ENCODE measurements at regions not wholly inside any gene's neighbourhood (a gene's known extent, or its start where the extent isn't known, plus 50 kb on each side); places are given as distances from the start of the nearest gene placed in this dataset.

DNA sequence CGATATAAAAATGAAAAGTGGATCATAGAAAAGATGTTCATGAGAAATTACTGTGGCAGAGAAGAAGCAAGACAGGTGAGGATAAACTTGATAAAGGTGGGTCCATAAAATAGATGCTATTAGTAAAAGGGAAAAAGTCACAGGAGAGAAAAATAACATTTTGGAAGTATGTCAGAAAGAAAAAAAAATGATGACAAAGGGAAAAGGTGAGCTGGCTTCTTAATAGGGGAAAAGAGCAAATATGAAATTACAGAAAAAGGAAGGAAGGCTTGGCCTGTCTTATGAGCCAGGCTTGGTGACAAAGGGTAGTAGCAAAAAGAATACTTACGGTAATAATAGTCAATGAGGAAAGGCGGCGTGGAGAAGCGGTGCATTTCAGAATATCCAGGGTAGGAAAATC lies 386.1 kb downstream of the RWDD3 start:
- Histone ChIP-seq H3K4me3 (no peak overlapping the region), H3K9me3 (no peaks in the 10 kb centered on the region), H3K4me1 (no peaks in the 10 kb centered on the region), H3K27me3 (no peaks in the 10 kb centered on the region), H3K27ac (no peak overlapping the region), H3K36me3 (replicated peaks in 1 of 2; ENCODE audit: insufficient read depth in 1 of 2, low read depth in 2 of 2) (no peaks in the 10 kb centered on the region)
- intact Hi-C loops (cut with DNase I), result no loop called here
- ATAC-seq (no peak), DNase-seq (no peak)
- no peak for TF ChIP-seq POLR2A (IDR thresholded peaks at IDR 0.05)
- TF ChIP-seq, protein P1, sequence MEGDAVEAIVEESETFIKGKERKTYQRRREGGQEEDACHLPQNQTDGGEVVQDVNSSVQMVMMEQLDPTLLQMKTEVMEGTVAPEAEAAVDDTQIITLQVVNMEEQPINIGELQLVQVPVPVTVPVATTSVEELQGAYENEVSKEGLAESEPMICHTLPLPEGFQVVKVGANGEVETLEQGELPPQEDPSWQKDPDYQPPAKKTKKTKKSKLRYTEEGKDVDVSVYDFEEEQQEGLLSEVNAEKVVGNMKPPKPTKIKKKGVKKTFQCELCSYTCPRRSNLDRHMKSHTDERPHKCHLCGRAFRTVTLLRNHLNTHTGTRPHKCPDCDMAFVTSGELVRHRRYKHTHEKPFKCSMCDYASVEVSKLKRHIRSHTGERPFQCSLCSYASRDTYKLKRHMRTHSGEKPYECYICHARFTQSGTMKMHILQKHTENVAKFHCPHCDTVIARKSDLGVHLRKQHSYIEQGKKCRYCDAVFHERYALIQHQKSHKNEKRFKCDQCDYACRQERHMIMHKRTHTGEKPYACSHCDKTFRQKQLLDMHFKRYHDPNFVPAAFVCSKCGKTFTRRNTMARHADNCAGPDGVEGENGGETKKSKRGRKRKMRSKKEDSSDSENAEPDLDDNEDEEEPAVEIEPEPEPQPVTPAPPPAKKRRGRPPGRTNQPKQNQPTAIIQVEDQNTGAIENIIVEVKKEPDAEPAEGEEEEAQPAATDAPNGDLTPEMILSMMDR (IDR thresholded peaks at IDR 0.05), result no peak
- WGBS, 2 donors, result 84 to 87% methylated on average over 5 of the region's 5 CpGs

DNA sequence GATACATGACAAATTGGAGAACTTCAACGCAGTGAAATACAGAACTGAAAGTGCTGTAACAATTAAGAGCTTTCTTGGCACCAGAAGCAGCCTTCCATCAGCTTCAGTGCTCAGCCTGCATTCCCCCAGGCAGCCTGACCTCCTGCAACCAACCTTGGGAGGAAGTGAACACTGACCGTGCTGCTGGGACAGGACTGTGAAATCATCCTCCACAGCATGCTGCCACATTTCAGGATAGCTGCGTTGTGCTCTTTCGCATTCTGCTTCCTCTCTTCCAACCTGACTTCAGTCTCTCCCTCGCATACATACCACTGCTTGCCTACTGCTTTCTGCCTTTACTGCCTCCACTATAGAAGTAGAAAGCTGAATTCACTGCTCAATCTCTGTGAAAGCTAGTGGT lies 388.6 kb downstream of the RWDD3 start:
- TF ChIP-seq, protein P1 (IDR thresholded peaks at IDR 0.05), result no peak
- no peak for TF ChIP-seq POLR2A (IDR thresholded peaks at IDR 0.05)
- Histone ChIP-seq H3K9me3 (no peaks in the 10 kb centered on the region), H3K27me3 (no peaks in the 10 kb centered on the region), H3K4me3 (no peak overlapping the region), H3K36me3 (replicated peaks in 1 of 2; ENCODE audit: insufficient read depth in 1 of 2, low read depth in 2 of 2) (no peaks in the 10 kb centered on the region), H3K27ac (no peak overlapping the region), H3K4me1 (no peaks in the 10 kb centered on the region)
- ATAC-seq (no peak), DNase-seq (no peak)
- intact Hi-C loops (cut with DNase I), result no loop called here
- 57 to 64% methylated on average over 5 of the region's 5 CpGs for WGBS, 2 donors

DNA sequence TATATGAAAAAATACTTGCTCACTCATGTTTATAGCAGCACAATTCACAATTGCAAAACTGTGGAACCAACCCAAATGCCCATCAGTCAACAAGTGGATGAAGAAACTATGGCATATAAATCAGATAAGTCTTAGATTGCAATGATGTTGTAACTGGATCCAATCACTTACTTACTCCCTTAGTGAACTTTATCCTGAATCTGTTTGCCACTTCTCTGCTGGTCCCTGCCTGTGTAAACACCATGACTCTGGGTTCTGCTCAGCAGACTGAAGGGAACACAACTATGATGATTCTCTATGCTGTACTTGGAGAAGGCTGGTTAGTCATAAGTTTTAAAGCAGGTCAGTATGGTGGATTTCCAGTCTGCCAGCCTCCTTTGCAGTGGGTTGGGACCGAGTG lies 391.2 kb downstream of the RWDD3 start:
- no peak for ATAC-seq
- Histone ChIP-seq H3K4me1 (no peaks in the 10 kb centered on the region), H3K27ac (no peak overlapping the region), H3K9me3 (no peaks in the 10 kb centered on the region), H3K4me3 (no peak overlapping the region), H3K36me3 (replicated peaks in 1 of 2; ENCODE audit: insufficient read depth in 1 of 2, low read depth in 2 of 2) (no peaks in the 10 kb centered on the region), H3K27me3 (no peaks in the 10 kb centered on the region)
- intact Hi-C loops (cut with DNase I), result no loop called here
- WGBS, 2 donors, result 67 to 100% methylated on average over 1 of the region's 1 CpG
- TF ChIP-seq, protein P1 (IDR thresholded peaks at IDR 0.05), result no peak
- TF ChIP-seq POLR2A (IDR thresholded peaks at IDR 0.05), result no peak
- DNase-seq, result no peak

DNA sequence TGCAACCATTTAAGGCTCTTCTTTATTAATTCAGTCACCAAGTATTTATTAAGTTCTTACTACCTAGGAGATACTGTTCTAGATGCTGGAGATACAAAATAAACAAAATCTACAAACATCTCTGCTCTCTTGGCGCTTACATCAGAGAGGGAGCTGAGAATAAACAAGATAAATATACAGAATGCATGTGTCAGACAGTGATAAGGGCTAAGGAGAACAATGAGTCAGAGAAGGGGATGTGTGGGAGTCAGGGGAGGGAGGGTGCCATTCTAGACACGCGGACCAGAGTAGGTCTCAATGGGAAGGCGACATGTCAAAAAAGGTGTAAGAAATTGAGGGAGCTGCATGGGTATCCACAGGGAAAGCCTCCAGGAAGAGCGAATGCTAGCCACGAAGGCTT lies 393.2 kb downstream of the RWDD3 start:
- intact Hi-C loops (cut with DNase I), result no loop called here

DNA sequence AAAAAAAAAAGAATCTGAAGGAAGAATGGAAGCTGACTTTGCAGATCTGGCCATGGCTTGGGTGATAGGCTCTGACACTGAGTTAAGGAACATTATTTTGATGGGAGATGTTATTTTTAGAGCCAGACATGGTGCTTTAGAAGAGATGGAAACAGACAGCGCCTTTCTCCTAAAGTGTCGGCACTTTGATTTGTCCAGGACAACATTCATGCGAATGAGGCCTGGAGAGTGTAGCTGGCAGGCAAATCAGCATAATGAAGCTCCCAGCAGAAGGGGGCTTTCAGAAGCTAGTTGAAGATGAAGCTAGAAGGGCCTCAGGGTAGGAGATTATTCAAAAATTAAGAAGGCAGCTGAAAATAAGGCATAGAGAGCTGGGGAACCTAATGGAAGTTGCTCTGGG lies 397.7 kb downstream of the RWDD3 start:
- Histone ChIP-seq H3K27me3 (no peaks in the 10 kb centered on the region), H3K36me3 (replicated peaks in 1 of 2; ENCODE audit: insufficient read depth in 1 of 2, low read depth in 2 of 2) (no peaks in the 10 kb centered on the region), H3K4me1 (no peaks in the 10 kb centered on the region), H3K4me3 (no peak overlapping the region), H3K27ac (no peak overlapping the region), H3K9me3 (no peaks in the 10 kb centered on the region)
- intact Hi-C loops (cut with DNase I), result no loop called here
- DNase-seq (no peak), ATAC-seq (no peak)
- TF ChIP-seq, protein P1 (IDR thresholded peaks at IDR 0.05), result no peak
- TF ChIP-seq POLR2A (IDR thresholded peaks at IDR 0.05), result no peak
- 95 to 97% methylated on average over 3 of the region's 3 CpGs for WGBS, 2 donors

More for the DNA sequence above, 393.2 kb downstream of the RWDD3 start:
- Histone ChIP-seq H3K27ac (no peak overlapping the region), H3K4me3 (no peak overlapping the region), H3K4me1 (no peaks in the 10 kb centered on the region), H3K36me3 (replicated peaks in 1 of 2; ENCODE audit: insufficient read depth in 1 of 2, low read depth in 2 of 2) (no peaks in the 10 kb centered on the region), H3K27me3 (no peaks in the 10 kb centered on the region), H3K9me3 (no peaks in the 10 kb centered on the region)
- WGBS, 2 donors, result 57 to 66% methylated on average over 6 of the region's 6 CpGs
- DNase-seq (no peak), ATAC-seq (no peak)
- TF ChIP-seq POLR2A (IDR thresholded peaks at IDR 0.05), result no peak
- TF ChIP-seq, protein P1 (IDR thresholded peaks at IDR 0.05), result no peak
